DMS 273 (cell line): ENCODE measurements at regions not wholly inside any gene's neighbourhood (a gene's known extent, or its start where the extent isn't known, plus 50 kb on each side); places are given as distances from the start of the nearest gene placed in this dataset.
"Not testable (repeated sequence)": the region's sequence is repeated elsewhere in the genome, so short reads cannot be mapped to it uniquely, and the experiment has no call there.

Source experiments
- DNase-seq: peaks from one replicate; lab custom pipeline; 2025; ENCODE audit not compliant: unreplicated experiment; lab: John Stamatoyannopoulos, UW

GRCh38 chr16:82302042-82302727 is 132.2 kb upstream of the MPHOSPH6 start:
- DNase-seq = peak; percentile 28

- DNase-seq = no peak
These were observed 131.2 kb upstream of the MPHOSPH6 start for GRCh38 chr16:82301146-82301755.

- DNase-seq = no peak
These were observed 130.4 kb upstream of the MPHOSPH6 start for GRCh38 chr16:82300374-82300951.

GRCh38 chr16:82298472-82298871 is 128.4 kb upstream of the MPHOSPH6 start:
- no peak for DNase-seq

GRCh38 chr16:82295290-82296201 is 125.5 kb upstream of the MPHOSPH6 start:
- DNase-seq = no peak

- DNase-seq = no peak
These were observed 123.6 kb upstream of the MPHOSPH6 start for GRCh38 chr16:82293671-82294070.

GRCh38 chr16:82287937-82288336 is 117.9 kb upstream of the MPHOSPH6 start:
- DNase-seq = no peak

GRCh38 chr16:82282662-82283061 is 112.6 kb upstream of the MPHOSPH6 start:
- DNase-seq = no peak

- DNase-seq = no peak
These were observed 111.5 kb upstream of the MPHOSPH6 start for GRCh38 chr16:82281544-82281943.

- no peak for DNase-seq
These were observed 110.8 kb upstream of the MPHOSPH6 start for GRCh38 chr16:82280867-82281266.

GRCh38 chr16:82275349-82275748 is 105.3 kb upstream of the MPHOSPH6 start:
- DNase-seq = not testable (repeated sequence)

GRCh38 chr16:82271636-82272035 is 101.6 kb upstream of the MPHOSPH6 start:
- DNase-seq = no peak

- DNase-seq = not testable (repeated sequence)
These were observed 97.7 kb upstream of the MPHOSPH6 start for GRCh38 chr16:82267675-82268074.

GRCh38 chr16:82265809-82266208 is 95.8 kb upstream of the MPHOSPH6 start:
- DNase-seq = no peak

GRCh38 chr16:82264756-82265155 is 94.7 kb upstream of the MPHOSPH6 start:
- DNase-seq = no peak

GRCh38 chr16:82263521-82264143 is 93.6 kb upstream of the MPHOSPH6 start:
- DNase-seq = peak; percentile 80

- DNase-seq = no peak
These were observed 92.2 kb upstream of the MPHOSPH6 start for GRCh38 chr16:82262244-82262643.

- DNase-seq = no peak
These were observed 90.3 kb upstream of the MPHOSPH6 start for GRCh38 chr16:82260212-82260795.

- no peak for DNase-seq
These were observed 89.7 kb upstream of the MPHOSPH6 start for GRCh38 chr16:82259731-82260130.

- DNase-seq = no peak
These were observed 88.0 kb upstream of the MPHOSPH6 start for GRCh38 chr16:82257990-82258389.

GRCh38 chr16:82252582-82252981 is 82.6 kb upstream of the MPHOSPH6 start:
- no peak for DNase-seq
